HPDE6-E6E7 (cell line): ENCODE measurements at regions not wholly inside any gene's neighbourhood (a gene's known extent, or its start where the extent isn't known, plus 50 kb on each side); places are given as distances from the start of the nearest gene placed in this dataset.
"Not testable (repeated sequence)": the region's sequence is repeated elsewhere in the genome, so short reads cannot be mapped to it uniquely, and the experiment has no call there.

ENCODE experiments used
- DNase-seq: peaks from one replicate; pipeline ENCODE4 v3.0.0; 2011; ENCODE audit warnings: missing footprints; ENCODE audit errors: extremely low spot score

GRCh38 chr4:26175006-26175786 lies 145.6 kb upstream of the RBPJ start:
- DNase-seq = no peak

DNA sequence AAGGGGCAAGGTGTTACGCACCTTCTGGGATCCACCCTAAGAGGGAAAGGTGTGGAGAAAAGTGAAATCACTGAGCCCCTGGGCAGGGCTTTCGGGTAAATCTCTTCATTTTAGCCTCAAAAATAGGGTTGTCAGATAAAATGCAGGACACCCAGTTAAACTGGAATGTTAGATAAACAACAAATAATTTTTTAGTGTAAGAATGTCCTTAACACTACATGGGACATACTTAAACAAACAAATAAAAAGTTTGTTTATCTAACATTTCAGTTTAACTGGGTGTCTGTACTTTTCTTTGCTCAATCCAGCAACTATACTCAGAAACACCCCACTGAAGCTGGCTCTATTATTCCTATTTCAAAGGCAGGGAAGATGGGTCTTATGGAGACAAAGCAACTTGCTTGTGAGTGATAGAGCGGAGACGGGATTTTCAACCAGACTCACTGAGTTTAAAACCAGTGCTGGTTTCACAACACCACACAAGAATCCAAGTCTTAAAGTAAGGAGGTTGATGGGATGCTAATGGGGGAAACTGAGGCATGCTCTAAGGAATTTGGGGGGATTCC lies 144.8 kb upstream of the RBPJ start:
- DNase-seq = no peak

DNA sequence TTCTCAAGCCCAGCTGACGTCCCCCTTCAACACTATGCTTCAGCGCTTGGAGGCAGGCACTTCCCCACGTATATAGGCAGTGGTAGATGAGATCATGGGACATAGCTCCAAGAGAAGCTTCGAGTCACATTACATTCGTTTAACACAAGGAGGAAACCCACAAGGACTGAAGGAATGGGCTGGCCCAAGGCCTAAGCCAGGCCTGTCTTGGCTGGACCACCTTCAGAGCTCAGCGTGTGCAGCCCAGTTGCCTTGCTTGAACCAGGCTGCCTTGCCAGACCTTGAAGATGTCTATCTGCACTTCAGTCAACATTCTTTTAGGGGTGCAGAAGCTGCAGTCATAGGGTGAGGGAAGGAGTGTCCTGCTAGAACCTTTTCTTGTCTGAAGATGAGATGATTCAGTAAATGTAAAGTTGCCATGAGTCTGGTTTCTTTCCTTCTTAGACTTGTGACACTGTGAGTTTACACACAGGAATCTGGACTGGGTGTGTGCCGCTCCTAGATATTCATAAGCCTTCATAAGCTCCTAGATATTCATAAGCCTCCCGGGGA lies 144.1 kb upstream of the RBPJ start:
- DNase-seq = peak; percentile 20

DNA sequence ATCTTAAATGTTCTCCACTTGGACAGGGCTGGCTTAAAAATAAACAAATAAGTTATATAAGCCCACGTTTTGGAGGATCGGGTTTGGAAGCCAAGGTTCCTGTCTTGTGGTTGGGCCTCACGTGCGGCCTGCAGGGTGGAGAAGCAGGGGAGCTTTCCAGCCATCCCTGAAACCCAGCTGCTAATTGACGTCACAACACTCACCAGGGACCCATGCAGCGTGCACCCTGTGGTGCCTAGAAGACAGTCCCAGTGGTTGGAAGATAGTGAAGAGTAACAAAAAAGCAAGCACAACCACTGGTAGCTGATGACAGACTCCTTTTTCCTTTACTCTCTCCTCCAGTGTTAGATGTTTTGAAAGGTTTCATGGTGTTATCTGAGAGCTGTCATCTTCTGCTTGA lies 142.0 kb upstream of the RBPJ start:
- DNase-seq = no peak

GRCh38 chr4:26179316-26179760 lies 141.5 kb upstream of the RBPJ start:
- no peak for DNase-seq

DNA sequence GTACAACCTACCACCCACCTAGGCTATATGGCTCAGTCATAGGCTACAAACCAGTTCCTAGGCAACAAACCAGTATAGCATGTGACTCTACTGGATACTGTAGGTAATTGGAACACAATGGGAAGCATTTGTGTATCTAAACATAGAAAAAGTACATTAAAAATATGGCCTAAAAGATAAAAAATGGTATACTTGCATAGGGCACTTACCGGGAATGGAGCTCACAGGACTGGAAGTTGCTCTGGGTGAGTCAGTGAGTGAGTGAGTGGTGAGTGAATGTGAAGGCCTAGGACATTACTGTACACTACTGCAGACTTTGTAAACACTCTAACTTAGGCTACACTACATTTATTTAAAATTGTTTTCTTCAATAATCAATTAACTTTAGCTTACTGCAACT lies 139.2 kb upstream of the RBPJ start:
- DNase-seq = no peak

DNA sequence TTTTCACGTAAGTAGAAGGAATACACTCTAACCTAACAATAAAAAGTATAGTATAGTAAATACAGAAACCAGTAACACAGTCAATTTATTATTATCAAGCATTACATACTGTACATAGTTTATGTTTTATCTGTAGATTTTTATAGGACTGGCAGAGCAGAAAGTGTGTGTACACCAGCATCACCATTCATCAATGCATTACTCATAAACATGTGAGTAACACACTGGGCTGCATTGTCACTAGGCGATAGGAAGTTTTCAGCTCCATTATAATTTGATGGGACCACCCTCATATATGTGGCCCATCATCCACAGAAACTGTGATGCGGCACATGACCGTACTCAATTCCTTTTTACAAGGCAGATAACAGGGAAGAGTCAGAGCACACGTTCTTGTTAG lies 137.8 kb upstream of the RBPJ start:
- peak; percentile 34 for DNase-seq

- no peak for DNase-seq
Measured at GRCh38 chr4:26185436-26185835, 135.4 kb upstream of the RBPJ start.

DNA sequence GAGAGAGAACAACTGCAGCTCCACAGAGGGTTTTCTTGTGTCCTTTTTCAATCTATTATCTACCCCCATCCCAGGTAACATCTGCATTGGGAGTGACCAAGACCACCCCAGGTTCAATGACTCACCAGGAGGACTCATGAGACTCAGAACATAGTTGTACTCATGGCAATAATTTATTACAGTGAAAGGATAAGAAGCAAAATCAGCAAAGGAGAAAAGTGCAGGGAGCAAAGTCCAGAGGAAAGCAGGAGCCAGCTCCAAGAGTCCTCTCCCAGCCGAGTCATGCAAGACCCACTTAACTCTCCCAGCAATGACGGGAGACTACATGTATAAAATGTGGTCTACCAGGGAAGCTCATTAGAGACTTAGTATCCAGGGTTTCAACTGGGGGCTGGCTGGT lies 129.5 kb upstream of the RBPJ start:
- DNase-seq = no peak

DNA sequence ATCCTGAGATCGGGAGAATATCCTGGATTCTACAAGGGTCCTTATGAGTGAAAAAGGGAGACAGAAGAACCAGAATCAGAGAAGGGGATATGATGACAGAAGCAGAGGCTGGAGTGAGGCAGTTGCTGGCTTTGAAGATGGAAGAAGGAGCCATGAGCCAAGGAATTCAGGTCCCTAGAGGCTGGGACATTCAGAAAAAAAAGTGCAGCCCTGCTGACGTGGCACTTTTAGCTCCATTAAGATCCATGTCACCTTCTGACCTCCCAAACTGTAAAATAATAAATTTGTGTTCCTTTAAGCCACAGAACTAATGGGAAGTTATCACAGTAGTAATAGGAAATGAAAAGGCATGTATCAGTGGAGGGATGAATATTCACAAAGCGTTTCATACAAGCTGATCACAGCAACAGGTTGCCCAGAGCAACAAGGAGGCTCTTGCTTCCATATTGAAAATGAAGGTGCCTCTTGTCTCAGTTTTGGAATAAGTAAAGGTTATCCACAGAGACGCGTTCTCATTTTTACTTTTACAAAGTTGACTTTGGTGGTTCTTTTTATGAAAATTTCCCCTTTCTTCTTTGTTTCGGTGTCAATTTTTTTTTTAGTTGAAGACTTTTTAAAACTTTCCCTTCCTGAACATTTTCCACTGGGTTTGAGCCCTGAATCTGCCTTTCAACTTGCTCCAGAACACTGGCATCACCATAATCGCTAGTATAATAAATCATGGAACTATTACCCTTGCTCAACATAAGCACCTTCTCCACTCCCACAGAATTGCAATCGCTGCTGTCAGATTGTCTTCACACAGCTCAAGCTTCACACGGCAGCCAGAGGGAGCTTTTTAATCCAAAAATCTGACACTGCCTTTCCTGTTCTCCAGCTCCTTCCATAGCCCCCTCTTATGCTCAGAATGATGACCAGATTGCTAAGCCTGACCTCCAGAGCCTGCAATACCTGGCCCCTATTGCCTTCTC lies 127.6 kb upstream of the RBPJ start:
- no peak for DNase-seq

DNA sequence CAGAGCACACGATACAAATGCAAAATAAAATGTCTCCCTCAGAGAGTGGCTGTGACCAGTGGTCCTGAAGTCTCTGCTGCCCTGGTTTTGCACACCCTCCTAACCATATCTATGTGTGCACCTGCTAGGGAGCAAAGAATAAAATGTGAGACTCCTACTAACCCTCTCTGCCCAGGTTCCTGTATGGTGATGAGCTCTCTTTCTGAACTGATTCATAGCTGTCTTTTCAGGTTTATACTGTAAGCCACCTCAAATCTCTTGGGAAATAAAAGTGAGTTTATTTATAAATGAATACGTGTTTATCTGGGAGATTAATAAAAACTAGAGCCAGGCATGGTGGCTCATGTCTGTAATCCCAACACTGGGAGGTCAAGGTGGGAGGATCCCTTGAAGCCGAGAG lies 126.0 kb upstream of the RBPJ start:
- DNase-seq = no peak

DNA sequence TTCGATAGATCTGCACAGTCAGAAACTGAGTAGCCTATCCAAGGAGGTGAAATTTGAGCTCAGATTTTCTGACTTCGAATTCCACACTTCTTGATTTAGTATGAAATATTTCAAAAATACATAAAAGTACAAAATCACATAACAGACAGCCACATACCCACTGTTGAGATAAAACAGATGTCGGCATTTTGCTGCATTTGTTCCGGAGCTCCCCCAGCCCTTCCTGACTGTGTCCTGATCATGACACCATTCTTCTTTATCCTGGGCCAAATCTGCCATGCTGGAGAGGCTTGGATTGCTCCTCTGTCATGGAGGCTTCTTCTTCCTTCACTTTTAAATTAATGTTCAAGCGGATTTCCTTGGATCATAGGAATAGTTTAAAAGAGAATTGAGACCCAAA lies 124.2 kb upstream of the RBPJ start:
- no peak for DNase-seq

- peak; percentile 95 for DNase-seq
Measured at GRCh38 chr4:26197018-26197779, 123.6 kb upstream of the RBPJ start.

GRCh38 chr4:26198931-26199330 lies 121.9 kb upstream of the RBPJ start:
- not testable (repeated sequence) for DNase-seq

DNA sequence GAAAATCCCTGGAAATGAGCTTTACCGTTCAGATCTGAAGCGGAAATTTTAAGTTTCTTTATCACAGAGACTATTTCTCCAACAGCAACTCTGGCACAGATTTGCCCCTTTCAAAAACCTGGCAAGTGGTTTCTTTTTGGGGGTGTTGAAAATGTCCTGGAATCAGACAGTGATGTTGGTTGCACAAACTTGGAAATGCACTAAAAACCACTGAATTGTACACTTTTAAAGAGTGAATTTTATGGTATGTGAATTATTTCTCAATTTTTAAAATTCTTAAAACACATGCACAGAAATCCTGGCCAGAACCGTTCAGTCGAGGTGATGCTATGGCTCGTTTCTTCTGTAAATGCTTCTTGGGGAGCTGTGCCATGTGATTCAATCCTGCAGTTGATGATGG lies 121.2 kb upstream of the RBPJ start:
- no peak for DNase-seq

- DNase-seq = no peak
Measured at GRCh38 chr4:26201120-26201519, 119.7 kb upstream of the RBPJ start.

GRCh38 chr4:26204249-26204825 lies 116.5 kb upstream of the RBPJ start:
- no peak for DNase-seq

- DNase-seq = no peak
Measured at GRCh38 chr4:26204911-26205370, 115.9 kb upstream of the RBPJ start.

DNA sequence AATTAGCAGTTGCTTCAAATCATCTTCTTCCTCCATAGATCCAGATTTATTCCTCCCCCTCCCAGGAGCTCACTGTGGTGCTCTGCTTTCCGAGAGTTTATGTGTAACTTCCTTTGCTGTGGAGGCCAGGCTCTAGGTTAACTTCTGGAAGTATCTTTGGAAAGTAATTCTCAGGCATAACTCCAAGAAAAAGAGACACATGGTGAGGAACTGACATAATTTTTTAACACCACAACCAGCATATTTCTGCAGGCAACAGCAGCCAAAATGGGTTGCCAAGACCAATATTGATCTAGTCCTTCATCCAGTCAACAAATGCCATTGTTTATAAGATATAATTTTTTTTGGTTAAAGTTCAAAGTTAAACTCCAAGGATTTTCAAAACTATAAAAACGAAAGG lies 114.5 kb upstream of the RBPJ start:
- no peak for DNase-seq

- DNase-seq = no peak
Measured at GRCh38 chr4:26206999-26207398, 113.8 kb upstream of the RBPJ start.

DNA sequence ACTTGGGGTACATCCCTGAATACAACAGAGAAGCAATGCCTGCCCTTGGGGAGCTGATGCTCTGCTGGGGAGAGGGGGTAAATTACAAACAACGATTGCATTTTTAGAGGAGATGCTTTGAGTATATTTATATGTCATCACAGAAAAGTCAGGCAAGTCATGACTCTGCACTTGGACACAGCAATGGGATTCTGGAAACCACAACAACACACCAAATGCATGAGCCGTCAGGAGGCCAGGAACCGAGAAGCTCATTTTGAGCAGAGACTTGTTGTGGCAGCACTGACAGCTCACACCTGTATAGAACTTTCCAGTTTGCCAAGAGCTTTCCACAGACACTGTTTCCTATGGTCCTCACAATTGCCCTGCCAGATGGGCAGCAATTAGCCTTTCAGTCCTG lies 113.2 kb upstream of the RBPJ start:
- DNase-seq = no peak
